HepG2 (cell line): ENCODE measurements at regions not wholly inside any gene's neighbourhood (a gene's known extent, or its start where the extent isn't known, plus 50 kb on each side); places are given as distances from the start of the nearest gene placed in this dataset.

Experiments used
- ATAC-seq: fragments of 200-7000 bp; cut with Tn5 transposase; 3 replicates; pipeline ENCODE4 v1.9.1; 2020; ENCODE audit warnings: mild to moderate bottlenecking, moderate library complexity
- BruUV-seq: library from RNA; stranded (reverse); fragments of 400-500 nt; replicated peaks from 2 replicates; lab custom pipeline; 2021; lab: Mats Ljungman, UMichigan
- CTCF ChIA-PET: fragments of 300-600 bp; formaldehyde crosslinking; extraction: SDS; loops from one replicate; lab custom pipeline; 2021; ENCODE audit warnings: low total read pairs, inconsistent platforms, low intra/inter-chr PET ratio; lab: Yijun Ruan, JAX
- POLR2A ChIA-PET: fragments of 350-600 bp; sonication (Branson Sonifier 250); formaldehyde crosslinking; loops from one replicate; lab custom pipeline; 2020; ENCODE audit warnings: antibody characterized with exemption, inconsistent platforms; lab: Yijun Ruan, JAX
- DNase-seq: peaks from one replicate; pipeline ENCODE4 v3.0.0-alpha.2; 2015; ENCODE audit warnings: low spot score
- FAIRE-seq: peaks from 3 replicates; lab custom pipeline; 2011; peaks lifted over from hg19 to GRCh38; lab: Jason Lieb, UNC
- H2AFZ ChIP-seq: one replicate; pipeline ENCODE4 v1.6.1; 2011; ENCODE audit warnings: low read length, inconsistent platforms
- H3K27ac ChIP-seq: fragments of 300-600 bp; 3 replicates; pipeline ENCODE4 v1.8.0; 2011; ENCODE audit warnings: mixed run types, mild to moderate bottlenecking, mixed read lengths, low read length, inconsistent platforms; ENCODE audit not compliant: insufficient read depth; ENCODE audit errors: extremely low read length
- H3K27me3 ChIP-seq, 2 experiments: fragments of 200-600 bp in 1 of 2; 2 replicates in 1 of 2; 3 replicates in 1 of 2; pipeline versions ENCODE4 v1.6.0 to v1.8.0; 2011; ENCODE audit warnings: low read length in 2 of 2, mild to moderate bottlenecking in 2 of 2, moderate library complexity in 2 of 2, inconsistent platforms in 1 of 2; ENCODE audit not compliant: insufficient read depth in 2 of 2, control insufficient read depth in 1 of 2
- H3K36me3 ChIP-seq, 2 experiments: fragments of 200-600 bp in 1 of 2; replicated peaks in 1 of 2; 2 replicates in 1 of 2; 3 replicates in 1 of 2; pipeline versions ENCODE4 v1.5.1 to v1.8.0; 2011; ENCODE audit warnings: low read length in 2 of 2, inconsistent platforms in 1 of 2; ENCODE audit not compliant: insufficient read depth in 2 of 2, control insufficient read depth in 1 of 2
- H3K4me1 ChIP-seq: 2 replicates; pipeline ENCODE4 v1.5.1; 2012; ENCODE audit warnings: low read length, inconsistent platforms; ENCODE audit not compliant: insufficient read depth
- H3K4me2 ChIP-seq: 2 replicates; pipeline ENCODE4 v1.6.0; 2011; ENCODE audit warnings: low read depth, low read length, inconsistent platforms
- H3K4me3 ChIP-seq, 3 experiments: fragments of 200-600 bp in 1 of 3; sonication (generic), shearing (Covaris generic) in 1 of 3; replicated peaks in 1 of 3; 2 replicates each; pipeline ENCODE4 v1.5.1; 2011 to 2016; ENCODE audit warnings: low read length in 3 of 3, inconsistent platforms in 2 of 3, low read depth in 2 of 3, mild to moderate bottlenecking in 2 of 3, control low read depth in 1 of 3, mixed read lengths in 1 of 3; ENCODE audit not compliant: insufficient read depth in 1 of 3
- H3K79me2 ChIP-seq: one replicate; pipeline ENCODE4 v1.6.1; 2011; ENCODE audit warnings: low read length, inconsistent platforms; ENCODE audit not compliant: insufficient read depth
- H3K9ac ChIP-seq: 2 replicates; pipeline ENCODE4 v1.6.0; 2011; ENCODE audit warnings: mild to moderate bottlenecking, low read depth, low read length, inconsistent platforms; ENCODE audit not compliant: insufficient read depth
- H3K9me3 ChIP-seq: 2 replicates; pipeline ENCODE4 v1.5.1; 2012; ENCODE audit warnings: mild to moderate bottlenecking, low read length
- H4K20me1 ChIP-seq: 2 replicates; pipeline ENCODE4 v1.6.0; 2011; ENCODE audit warnings: inconsistent platforms, mild to moderate bottlenecking, low read length, moderate library complexity; ENCODE audit not compliant: insufficient read depth
- EZH2 ChIP-seq: conservative IDR thresholded peaks from 2 replicates; pipeline ENCODE4 v1.6.1; 2012; ENCODE audit warnings: mild to moderate bottlenecking, low read depth, low read length, moderate library complexity
- GLI4 ChIP-seq: sonication (generic); formaldehyde crosslinking; IDR thresholded peaks from 2 replicates; pipeline ENCODE4 v1.5.1; 2020; ENCODE audit warnings: missing genetic modification reagents, mild to moderate bottlenecking, moderate library complexity, borderline replicate concordance
- PHF5A ChIP-seq: IDR thresholded peaks from one replicate; pipeline ENCODE4 v1.6.1; 2018; ENCODE audit warnings: low read depth, missing genetic modification reagents; ENCODE audit not compliant: unreplicated experiment
- SALL1 ChIP-seq: sonication (generic); formaldehyde crosslinking; IDR thresholded peaks from 2 replicates; pipeline ENCODE4 v1.8.0; 2022; ENCODE audit warnings: mild to moderate bottlenecking, missing genetic modification reagents
- ZFP62 ChIP-seq: sonication (generic); formaldehyde crosslinking; IDR thresholded peaks from 2 replicates; pipeline ENCODE4 v1.4.0; 2020; ENCODE audit warnings: missing genetic modification reagents
- WGBS: methylation state at CpG from one replicate; pipeline ENCODE4 v1.1.6; 2017; ENCODE audit warnings: low lambda C conversion rate; 5-methylcytosine and 5-hydroxymethylcytosine counted together
- in situ Hi-C: cut with HindIII; loops from 2 replicates; pipeline ENCODE4 v1.10.0; 2017; ENCODE audit warnings: low pct_unique_long_range_greater_than_20kb; ENCODE audit not compliant: extremely low pct_ligation_motif_present
- intact Hi-C: fragments of 100-400 bp; cut with micrococcal nuclease; formaldehyde crosslinking; loops from one replicate; pipeline ENCODE4 v1.10.0; 2022; ENCODE audit not compliant: unreplicated experiment
- TF ChIP-seq, protein P1 (sequence below): sonication (generic); formaldehyde crosslinking; IDR thresholded peaks from 2 replicates; pipeline ENCODE4 v1.4.0; 2020; ENCODE audit warnings: mild to moderate bottlenecking, missing genetic modification reagents
- TF ChIP-seq, protein P2 (sequence below): sonication (generic); formaldehyde crosslinking; IDR thresholded peaks from 2 replicates; pipeline ENCODE4 v1.5.1; 2020; ENCODE audit warnings: mild to moderate bottlenecking, missing genetic modification reagents
- TF ChIP-seq, protein P3 (sequence below): sonication (generic); formaldehyde crosslinking; IDR thresholded peaks from 2 replicates; pipeline ENCODE4 v1.4.0; 2020; ENCODE audit warnings: missing genetic modification reagents

DNA sequence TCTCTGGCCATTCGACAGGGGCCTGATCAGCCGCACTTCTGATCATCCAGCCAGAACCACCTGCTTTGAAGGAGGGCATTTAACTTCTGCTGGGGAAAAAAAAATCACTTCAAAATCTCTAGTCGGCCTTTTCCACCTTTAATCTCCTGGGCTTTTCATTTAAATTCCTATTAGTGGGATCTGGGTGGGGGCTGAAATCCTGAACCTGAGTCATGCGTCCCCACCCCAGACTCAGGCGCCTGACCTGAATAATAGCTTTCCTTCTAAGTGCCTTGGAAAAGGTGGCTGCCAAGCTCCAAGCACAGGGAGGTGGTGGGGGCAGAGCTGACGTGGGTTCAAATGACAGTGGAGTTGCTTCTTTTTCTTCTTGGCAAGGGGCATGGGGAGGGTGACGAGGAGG lies 246.0 kb upstream of the EXOC2 start:
- H3K4me2 ChIP-seq, result 0 out of 2 replicates have a peak overlapping the region, but pooled peaks have one; percentile 2
- WGBS, result 56% methylated on average over 7 of the region's 7 CpGs
- TF ChIP-seq SALL1 (CRISPR knock-in tag) (no peak), ZFP62 (CRISPR knock-in tag) (no peak), GLI4 (CRISPR knock-in tag) (no peak), PHF5A (no peak), EZH2 (0 out of 2 replicates have a peak, but pooled peaks have one; percentile 57)
- TF ChIP-seq, protein P1, sequence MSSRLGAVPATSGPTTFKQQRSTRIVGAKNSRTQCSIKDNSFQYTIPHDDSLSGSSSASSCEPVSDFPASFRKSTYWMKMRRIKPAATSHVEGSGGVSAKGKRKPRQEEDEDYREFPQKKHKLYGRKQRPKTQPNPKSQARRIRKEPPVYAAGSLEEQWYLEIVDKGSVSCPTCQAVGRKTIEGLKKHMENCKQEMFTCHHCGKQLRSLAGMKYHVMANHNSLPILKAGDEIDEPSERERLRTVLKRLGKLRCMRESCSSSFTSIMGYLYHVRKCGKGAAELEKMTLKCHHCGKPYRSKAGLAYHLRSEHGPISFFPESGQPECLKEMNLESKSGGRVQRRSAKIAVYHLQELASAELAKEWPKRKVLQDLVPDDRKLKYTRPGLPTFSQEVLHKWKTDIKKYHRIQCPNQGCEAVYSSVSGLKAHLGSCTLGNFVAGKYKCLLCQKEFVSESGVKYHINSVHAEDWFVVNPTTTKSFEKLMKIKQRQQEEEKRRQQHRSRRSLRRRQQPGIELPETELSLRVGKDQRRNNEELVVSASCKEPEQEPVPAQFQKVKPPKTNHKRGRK (CRISPR knock-in tag), result no peak
- TF ChIP-seq, protein P2, sequence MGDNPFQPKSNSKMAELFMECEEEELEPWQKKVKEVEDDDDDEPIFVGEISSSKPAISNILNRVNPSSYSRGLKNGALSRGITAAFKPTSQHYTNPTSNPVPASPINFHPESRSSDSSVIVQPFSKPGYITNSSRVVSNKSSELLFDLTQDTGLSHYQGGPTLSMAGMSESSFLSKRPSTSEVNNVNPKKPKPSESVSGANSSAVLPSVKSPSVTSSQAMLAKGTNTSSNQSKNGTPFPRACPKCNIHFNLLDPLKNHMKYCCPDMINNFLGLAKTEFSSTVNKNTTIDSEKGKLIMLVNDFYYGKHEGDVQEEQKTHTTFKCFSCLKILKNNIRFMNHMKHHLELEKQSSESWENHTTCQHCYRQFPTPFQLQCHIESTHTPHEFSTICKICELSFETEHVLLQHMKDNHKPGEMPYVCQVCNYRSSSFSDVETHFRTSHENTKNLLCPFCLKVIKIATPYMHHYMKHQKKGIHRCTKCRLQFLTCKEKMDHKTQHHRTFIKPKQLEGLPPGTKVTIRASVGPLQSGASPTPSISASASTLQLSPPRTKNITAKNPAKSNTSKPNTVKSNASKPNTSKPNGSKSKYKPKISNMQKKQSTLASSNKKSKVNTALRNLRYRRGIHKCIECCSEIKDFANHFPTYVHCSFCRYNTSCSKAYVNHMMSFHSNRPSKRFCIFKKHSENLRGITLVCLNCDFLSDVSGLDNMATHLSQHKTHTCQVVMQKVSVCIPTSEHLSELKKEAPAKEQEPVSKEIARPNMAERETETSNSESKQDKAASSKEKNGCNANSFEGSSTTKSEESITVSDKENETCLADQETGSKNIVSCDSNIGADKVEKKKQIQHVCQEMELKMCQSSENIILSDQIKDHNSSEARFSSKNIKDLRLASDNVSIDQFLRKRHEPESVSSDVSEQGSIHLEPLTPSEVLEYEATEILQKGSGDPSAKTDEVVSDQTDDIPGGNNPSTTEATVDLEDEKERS (CRISPR knock-in tag), result no peak
- TF ChIP-seq, protein P3, sequence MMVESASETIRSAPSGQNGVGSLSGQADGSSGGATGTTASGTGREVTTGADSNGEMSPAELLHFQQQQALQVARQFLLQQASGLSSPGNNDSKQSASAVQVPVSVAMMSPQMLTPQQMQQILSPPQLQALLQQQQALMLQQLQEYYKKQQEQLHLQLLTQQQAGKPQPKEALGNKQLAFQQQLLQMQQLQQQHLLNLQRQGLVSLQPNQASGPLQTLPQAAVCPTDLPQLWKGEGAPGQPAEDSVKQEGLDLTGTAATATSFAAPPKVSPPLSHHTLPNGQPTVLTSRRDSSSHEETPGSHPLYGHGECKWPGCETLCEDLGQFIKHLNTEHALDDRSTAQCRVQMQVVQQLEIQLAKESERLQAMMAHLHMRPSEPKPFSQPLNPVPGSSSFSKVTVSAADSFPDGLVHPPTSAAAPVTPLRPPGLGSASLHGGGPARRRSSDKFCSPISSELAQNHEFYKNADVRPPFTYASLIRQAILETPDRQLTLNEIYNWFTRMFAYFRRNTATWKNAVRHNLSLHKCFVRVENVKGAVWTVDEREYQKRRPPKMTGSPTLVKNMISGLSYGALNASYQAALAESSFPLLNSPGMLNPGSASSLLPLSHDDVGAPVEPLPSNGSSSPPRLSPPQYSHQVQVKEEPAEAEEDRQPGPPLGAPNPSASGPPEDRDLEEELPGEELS (CRISPR knock-in tag), result no peak
- TF ChIP-seq, all 625 proteins: peak for 1
- DNase-seq, result no peak
- ChIA-PET CTCF (no interaction called here), POLR2A (interaction anchor here (1.4 kb wide), 1 partner anchor 116 kb away, joined by 4 read pairs; no protein-coding TSS in a partner anchor)
- no peak for ATAC-seq
- peaks cover 6 to 61% of the 10 kb centered on the region in 2 experiments; a peak in 4 of 5 replicates for H3K27me3 ChIP-seq
- no peaks in the 10 kb centered on the region for H3K9me3 ChIP-seq
- intact Hi-C loops, result no loop called here
- H4K20me1 ChIP-seq, result no peaks in the 10 kb centered on the region
- H3K4me1 ChIP-seq, result peaks cover 12% of the 10 kb centered on the region; the same call in 1 of the 2 replicates
- BruUV-seq, result no TSS peak
- H2AFZ ChIP-seq, result no peak overlapping the region
- no peaks in the 10 kb centered on the region for H3K79me2 ChIP-seq
- no peak overlapping the region for H3K27ac ChIP-seq
- no peak for FAIRE-seq
- no peaks in the 10 kb centered on the region for H3K36me3 ChIP-seq
- H3K4me3 ChIP-seq, result no peak overlapping the region
- H3K9ac ChIP-seq, result no peak overlapping the region
- in situ Hi-C loops, result no loop called here
